ENCODE measurements at regions not wholly inside any gene's neighbourhood (a gene's known extent, or its start where the extent isn't known, plus 50 kb on each side); places are given as distances from the start of the nearest gene placed in this dataset.
"Not testable (repeated sequence)": the region's sequence is repeated elsewhere in the genome, so short reads cannot be mapped to it uniquely, and the experiment has no call there.

- no peak for DNase-seq
Observed at GRCh38 chr2:56812432-56812831, 628.6 kb downstream of the CCDC85A start.

- DNase-seq, result no peak
Observed at GRCh38 chr2:56813490-56813889, 629.7 kb downstream of the CCDC85A start.

- DNase-seq, result no peak
Observed at GRCh38 chr2:56816666-56817065, 632.9 kb downstream of the CCDC85A start.

- no peak for DNase-seq
Observed at GRCh38 chr2:56831780-56832179, 648.0 kb downstream of the CCDC85A start.

GRCh38 chr2:56834686-56835085 lies 650.9 kb downstream of the CCDC85A start:
- no peak for DNase-seq

- not testable (repeated sequence) for DNase-seq
Observed at GRCh38 chr2:56840009-56840408, 656.2 kb downstream of the CCDC85A start.

GRCh38 chr2:56860991-56861390 lies 677.2 kb downstream of the CCDC85A start:
- no peak for DNase-seq

GRCh38 chr2:56871644-56872043 lies 687.9 kb downstream of the CCDC85A start:
- DNase-seq, result no peak

- no peak for DNase-seq
Observed at GRCh38 chr2:56874717-56875116, 690.9 kb downstream of the CCDC85A start.

GRCh38 chr2:56889738-56890137 lies 705.9 kb downstream of the CCDC85A start:
- no peak for DNase-seq

- DNase-seq, result no peak
Observed at GRCh38 chr2:56892382-56892781, 708.6 kb downstream of the CCDC85A start.

GRCh38 chr2:56898986-56899385 lies 715.2 kb downstream of the CCDC85A start:
- DNase-seq, result no peak

GRCh38 chr2:56912490-56912889 lies 728.7 kb downstream of the CCDC85A start:
- DNase-seq, result no peak

GRCh38 chr2:56918790-56919189 lies 735.0 kb downstream of the CCDC85A start:
- DNase-seq, result no peak

- DNase-seq, result no peak
Observed at GRCh38 chr2:56933976-56934375, 750.2 kb downstream of the CCDC85A start.

- no peak for DNase-seq
Observed at GRCh38 chr2:56934866-56935265, 751.1 kb downstream of the CCDC85A start.

GRCh38 chr2:56940054-56940453 lies 756.3 kb downstream of the CCDC85A start:
- DNase-seq, result no peak

- no peak for DNase-seq
Observed at GRCh38 chr2:56952871-56953270, 769.1 kb downstream of the CCDC85A start.

GRCh38 chr2:56960581-56960980 lies 776.8 kb downstream of the CCDC85A start:
- DNase-seq, result no peak

- DNase-seq, result no peak
Observed at GRCh38 chr2:56962673-56963072, 778.9 kb downstream of the CCDC85A start.

- DNase-seq, result no peak
Observed at GRCh38 chr2:56969513-56969912, 785.7 kb downstream of the CCDC85A start.

GRCh38 chr2:56971383-56971974 lies 787.7 kb downstream of the CCDC85A start:
- no peak for DNase-seq

- DNase-seq, result no peak
Observed at GRCh38 chr2:56981554-56981953, 797.8 kb downstream of the CCDC85A start.

GRCh38 chr2:56985609-56986008 lies 801.8 kb downstream of the CCDC85A start:
- DNase-seq, result no peak

GRCh38 chr2:57022496-57022895 lies 838.7 kb downstream of the CCDC85A start:
- DNase-seq, result no peak

Data from activated CD4-positive, CD25-positive, alpha-beta regulatory T cell treated with anti-CD3 and anti-CD28 coated beads, Interleukin-2, amount 50 U/mL, for 72 hours (primary cell).